GM21381 (cell line): ENCODE measurements at regions not wholly inside any gene's neighbourhood (a gene's known extent, or its start where the extent isn't known, plus 50 kb on each side); places are given as distances from the start of the nearest gene placed in this dataset.

Experiments used
- ATAC-seq: cut with Tn5 transposase; IDR thresholded peaks from one replicate; pipeline ENCODE4 v1.9.1; 2021; ENCODE audit warnings: mild to moderate bottlenecking, moderate library complexity; ENCODE audit not compliant: unreplicated experiment

DNA sequence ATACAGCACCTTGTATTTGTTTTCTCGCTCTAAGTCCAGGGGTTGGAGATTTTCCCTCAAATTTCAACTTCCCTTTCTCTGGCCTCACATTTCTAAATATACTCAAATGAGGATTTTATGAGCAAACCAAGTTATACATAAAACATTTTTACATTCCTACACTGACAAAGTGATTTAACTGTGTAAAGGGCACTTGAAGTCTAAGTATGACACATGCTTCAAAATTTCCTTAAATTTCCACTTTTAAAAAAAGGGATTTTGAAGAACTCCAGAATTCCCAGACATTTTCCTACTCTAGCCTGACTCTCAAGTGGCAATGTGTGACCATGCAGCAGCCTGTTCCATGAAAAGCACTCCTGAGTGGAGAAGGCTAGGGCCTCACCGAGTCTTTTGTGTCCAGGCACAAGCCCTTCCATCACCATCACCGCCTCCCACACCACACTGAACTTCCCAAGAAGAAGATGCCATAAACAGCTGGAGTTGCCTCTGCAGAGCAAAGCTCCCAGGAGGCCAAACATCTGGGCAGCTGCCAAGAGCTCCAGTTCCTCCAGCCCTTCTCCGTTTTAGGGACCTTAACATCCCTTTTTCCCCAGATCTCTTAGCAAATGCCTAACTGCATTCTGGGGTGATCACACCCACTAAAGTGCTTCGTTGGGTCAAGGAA is 68.9 kb downstream of the NCR2 start:
- ATAC-seq, result no peak

DNA sequence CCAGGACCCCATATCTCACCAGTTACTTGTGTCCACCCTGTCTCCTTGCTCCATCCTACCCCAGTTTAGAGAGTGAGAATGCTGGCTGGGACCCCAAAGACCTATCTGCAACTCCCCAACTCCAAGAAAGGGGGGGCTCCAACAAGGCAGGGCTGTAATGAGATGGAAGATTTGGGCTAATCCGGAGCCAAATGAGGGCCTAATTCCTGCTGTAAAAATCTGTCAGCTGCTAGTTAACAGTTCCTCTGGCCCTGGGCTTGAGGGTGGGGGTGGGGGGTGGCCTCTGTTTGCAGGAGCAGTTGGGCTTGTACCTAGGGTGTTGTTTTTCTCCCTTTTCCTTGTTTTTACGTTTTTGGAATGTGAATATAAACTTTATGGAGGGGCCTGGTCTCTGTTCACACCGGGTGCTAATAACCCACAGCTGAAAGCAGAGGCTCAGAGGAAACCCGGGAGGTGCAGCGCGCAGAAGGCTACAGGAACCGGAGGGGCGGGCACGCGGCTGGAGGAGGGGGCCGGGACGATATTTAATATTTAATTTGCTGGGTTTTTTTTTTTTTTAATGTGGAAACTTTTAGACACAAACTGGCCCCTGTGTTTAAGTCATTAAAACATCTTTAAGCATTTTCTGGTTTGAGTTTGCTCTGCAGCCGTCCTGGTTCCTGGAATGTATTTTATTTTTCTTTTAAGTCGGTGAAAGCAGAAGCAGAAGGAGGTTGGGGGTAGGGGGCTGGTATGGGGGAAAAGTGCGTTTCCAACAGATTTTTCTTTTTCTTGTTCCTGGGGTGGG is 70.7 kb downstream of the NCR2 start:
- ATAC-seq, result no peak

DNA sequence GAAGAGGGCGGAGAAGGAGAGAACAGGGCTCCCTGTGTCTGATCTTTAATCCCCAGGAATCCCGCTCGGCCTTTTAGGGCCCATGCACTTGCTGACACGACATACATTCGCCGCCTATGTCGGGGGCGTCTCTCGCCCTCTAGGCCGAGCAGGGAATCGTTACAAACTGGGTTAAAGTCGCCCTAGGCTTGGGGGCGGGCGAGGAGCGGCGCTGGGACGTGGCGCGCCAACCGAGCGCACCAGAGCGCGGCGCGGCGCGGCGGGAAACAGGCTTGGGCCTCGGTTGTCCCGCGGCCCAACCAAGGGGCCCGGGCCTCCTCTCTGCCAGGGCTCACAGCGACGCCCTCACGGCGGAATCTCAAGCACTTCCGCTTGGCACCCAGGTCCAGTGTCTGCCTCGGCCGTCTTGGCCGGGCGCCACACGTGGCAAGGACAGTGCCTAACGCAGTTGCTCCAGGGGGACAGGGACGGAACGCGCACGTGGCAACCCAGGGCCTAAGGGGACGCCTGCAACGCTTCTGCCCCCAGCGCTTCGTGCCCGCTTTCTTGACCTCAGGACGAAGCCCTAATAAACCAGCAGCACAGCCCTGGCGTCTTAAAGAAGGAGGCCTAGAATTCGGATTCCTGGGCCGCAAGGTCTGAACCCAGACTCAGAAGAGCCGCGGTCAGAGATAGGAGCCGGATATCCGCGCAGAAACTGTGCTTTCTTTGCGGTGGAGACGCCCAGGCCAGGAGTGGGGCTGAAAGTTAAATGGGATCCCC is 71.5 kb downstream of the NCR2 start:
- ATAC-seq, result no peak

DNA sequence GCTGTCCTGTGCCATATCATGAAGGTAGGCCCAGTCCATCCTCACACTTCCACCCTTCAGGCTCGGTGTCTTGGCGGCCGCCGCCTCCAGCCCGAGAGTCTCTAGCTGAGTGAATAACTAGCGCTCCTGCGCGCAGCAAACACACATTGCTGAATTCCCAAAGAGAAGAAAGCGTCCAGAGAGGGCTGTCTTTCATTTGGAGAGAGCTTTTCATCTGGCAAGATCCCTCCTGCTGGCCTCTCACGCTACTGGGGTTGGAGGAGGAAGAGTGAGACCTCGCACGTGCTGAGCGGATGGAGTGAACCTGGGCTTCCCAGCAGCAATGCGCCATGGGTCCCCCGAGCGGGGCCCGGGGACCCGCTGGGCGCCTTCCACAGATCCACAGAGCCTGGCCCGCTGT is 73.2 kb downstream of the NCR2 start:
- no peak for ATAC-seq

GRCh38 chr6:41408982-41409381 is 73.6 kb downstream of the NCR2 start:
- no peak for ATAC-seq

DNA sequence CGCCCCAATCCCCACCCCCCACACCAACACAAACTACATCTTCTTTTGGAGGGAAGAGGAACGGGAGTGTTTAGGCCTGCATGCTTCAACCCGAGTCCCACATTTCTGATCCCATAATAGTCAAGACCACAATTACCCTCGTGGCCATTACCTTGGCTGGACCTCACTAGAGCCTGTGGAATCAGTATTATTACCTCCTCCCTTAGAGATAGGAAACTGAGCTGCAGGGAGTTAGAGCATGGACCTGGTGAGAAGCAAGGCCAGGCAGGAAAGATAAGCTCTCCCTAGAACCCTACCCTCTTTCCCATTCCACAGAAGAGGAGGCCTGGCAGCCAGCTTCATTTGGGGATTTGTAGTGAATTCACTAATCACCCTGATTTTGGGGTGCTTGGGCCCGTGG is 74.1 kb downstream of the NCR2 start:
- no peak for ATAC-seq

DNA sequence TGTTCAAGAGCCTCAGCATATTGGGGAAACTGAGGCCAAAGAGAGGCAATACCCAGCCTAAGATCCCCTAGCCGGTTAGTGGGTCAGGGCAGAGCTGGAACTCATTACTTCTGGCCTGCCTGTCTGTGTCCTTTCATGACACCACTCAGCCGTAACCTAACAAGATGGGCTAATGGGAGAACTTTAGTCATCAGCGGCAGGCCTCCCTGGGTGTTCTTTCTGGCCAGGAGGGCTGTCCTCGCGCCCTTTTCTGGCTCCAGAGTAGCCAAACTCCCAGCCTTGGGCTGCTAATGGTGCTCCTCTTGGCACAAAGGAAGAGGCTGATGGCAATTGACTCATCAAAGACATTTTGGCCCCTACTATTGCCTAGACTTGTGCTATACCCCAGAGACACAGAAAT is 76.6 kb downstream of the NCR2 start:
- ATAC-seq, result no peak

DNA sequence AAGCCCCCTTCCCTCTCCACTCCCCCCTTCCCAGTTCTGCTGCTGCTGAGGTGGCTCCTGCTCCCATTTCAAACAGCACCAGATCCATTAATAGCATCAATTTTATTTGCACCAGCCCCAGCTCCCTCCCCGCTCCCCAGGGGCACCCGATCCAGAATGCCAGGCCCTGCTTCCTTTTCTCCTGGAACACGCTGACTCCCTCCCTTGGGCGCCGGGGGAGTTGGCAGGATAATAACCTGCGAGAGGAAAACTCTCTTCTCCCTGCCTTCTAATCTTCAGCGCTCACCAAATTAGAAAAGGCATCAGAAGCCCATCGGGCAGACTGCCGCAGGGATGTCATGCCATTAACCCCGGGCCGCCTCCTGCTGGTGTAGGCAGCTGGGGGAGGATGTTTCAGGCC is 77.8 kb downstream of the NCR2 start:
- ATAC-seq, result no peak

GRCh38 chr6:41416501-41416837 is 81.1 kb downstream of the NCR2 start:
- ATAC-seq, result no peak

DNA sequence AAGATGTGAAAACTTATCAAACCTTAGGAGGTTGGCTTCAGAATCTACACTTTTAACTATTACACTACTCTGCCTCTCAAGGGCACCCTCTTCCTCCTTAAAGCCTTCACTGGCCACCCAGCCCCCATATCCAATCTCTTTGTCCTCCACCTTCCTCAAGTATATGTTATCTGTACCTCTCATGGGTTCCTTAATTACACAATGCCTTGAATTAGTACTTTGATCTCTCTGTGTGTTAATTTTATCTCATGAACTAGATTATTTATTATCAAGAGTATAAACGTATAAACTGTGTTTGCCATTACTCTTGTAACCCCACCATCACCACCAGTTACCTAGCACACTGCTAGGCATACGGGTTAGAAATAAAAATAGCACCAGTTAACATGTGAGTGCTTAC is 83.3 kb downstream of the NCR2 start:
- no peak for ATAC-seq

DNA sequence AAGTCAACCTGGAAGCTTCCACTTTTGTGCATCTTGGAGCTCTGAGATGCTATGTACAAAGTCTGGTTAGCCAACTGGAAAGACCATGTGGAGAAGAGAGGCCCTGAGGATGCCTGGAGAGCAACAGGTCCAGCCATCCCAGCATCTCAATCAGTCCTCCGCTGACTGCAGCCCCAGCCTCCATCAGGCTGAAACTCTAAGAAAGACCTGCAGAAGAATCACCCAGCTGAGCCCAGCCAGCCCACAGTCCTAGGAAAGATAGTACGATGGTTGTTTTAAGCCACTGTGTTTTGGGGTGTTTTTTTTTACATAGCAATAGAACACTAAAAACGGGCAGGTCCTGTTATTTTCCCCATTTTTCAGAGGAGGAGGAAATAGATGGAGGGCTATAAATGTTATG is 84.0 kb downstream of the NCR2 start:
- ATAC-seq, result no peak

- ATAC-seq, result no peak
Measured at GRCh38 chr6:41420186-41420585, 84.8 kb downstream of the NCR2 start.

DNA sequence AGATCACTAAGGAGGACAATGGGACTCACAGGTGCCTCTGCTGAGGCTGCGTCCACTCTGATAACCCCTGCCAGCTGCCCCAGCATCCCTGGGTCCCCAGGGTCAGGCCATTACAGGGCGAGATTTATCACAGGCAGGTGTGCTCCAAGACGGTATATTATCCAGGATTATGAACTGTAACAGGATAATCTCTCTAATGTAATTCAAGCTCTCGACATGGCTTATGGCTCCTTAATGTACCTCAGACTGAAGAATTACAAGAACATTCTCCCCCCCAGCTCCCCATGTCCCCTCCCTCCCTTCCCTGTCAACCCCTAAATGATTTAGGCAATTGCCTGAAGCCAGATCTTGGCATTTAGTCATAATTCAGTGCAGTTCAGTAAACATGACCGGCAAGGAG is 86.8 kb downstream of the NCR2 start:
- no peak for ATAC-seq

- no peak for ATAC-seq
Measured at GRCh38 chr6:41423002-41423401, 87.6 kb downstream of the NCR2 start.

DNA sequence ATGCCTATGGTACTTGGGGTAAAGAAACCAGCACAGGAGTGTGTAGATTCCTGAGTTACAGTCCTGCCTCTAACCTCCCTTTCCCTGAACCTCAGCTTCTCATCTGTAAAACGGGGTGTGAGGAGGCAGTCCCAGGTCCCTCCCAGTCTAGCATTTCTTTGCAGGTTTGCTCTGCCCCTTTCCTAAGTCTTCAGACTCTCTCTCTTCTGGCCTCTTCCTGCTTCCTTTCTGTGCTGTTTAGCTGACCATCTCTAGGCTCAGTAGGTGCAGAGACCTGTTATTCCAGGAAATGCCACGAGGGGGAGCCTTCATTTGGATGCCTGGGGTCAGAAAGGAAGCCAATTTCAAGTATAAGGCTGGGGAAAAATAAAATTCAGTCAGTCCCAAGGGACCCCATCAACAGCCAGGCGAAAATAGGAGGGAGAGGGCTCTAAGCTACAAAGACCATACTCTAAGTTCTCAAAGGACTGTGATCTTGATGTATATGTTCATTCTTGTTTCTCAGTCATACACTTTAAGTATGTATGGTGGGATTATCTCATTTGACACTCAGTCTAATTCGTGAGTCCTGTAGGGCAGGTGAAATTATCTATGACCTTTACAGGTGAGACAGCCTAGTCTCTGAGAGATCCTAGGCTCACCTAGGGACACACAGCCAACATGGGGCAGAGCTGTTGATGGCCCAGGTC is 89.1 kb downstream of the NCR2 start:
- peak; percentile 54 for ATAC-seq

DNA sequence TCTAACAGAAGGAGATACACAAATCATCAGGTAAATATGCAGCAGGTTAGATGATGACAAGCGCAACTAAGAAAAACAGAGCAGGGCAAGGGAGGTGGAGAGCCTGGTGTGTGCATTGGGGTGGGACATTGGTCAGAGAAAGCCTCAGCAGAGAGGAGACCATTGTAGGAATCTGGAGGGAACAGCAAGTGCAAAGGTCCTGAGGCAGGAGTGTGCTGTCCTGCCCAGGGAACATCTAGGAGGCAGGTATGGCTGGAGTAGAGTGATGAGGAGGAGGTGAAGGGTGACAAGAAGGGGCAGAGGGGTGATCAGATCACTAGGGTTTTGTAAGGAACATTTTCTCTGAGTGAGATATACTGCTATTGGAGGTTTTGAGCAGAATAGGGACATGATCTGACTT is 90.1 kb downstream of the NCR2 start:
- ATAC-seq, result no peak

GRCh38 chr6:41426438-41426851 is 91.0 kb downstream of the NCR2 start:
- no peak for ATAC-seq

DNA sequence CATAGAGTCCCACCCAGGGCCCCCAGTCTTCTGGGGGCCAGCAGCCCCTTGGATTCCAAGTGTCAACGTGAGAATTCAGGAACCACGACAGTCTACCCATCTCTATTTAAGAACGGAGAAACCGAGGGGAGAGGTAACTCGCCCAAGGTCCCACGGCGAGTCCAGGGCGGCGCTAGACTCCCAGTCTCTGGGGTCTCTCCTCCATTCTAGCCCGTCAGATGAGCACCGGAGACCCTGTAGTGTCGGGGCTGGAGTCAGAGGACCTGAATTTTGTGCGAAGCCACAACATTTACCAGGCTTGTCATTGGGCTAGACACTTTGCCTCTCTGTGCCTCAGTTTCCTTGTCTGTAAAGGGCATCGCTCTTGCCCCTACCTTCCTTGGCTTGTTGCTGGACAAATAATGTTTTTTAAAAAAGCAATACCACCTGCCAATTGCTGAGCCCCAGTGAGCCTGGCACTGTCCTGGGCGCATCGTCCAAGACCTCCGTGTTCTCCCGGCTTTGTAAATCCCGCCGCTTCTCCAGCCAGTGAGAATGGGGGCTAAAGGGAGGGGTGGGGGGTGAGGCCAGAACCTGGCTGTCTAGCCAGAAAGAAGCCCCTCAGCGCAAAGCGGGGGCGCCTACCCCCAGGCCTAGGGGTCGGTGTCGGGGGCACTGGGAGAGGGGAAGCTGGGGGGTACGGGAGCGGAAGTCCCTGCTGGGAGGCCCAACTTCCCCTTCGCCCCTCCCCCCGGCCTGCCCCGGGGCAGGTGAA is 91.7 kb downstream of the NCR2 start:
- ATAC-seq, result no peak

DNA sequence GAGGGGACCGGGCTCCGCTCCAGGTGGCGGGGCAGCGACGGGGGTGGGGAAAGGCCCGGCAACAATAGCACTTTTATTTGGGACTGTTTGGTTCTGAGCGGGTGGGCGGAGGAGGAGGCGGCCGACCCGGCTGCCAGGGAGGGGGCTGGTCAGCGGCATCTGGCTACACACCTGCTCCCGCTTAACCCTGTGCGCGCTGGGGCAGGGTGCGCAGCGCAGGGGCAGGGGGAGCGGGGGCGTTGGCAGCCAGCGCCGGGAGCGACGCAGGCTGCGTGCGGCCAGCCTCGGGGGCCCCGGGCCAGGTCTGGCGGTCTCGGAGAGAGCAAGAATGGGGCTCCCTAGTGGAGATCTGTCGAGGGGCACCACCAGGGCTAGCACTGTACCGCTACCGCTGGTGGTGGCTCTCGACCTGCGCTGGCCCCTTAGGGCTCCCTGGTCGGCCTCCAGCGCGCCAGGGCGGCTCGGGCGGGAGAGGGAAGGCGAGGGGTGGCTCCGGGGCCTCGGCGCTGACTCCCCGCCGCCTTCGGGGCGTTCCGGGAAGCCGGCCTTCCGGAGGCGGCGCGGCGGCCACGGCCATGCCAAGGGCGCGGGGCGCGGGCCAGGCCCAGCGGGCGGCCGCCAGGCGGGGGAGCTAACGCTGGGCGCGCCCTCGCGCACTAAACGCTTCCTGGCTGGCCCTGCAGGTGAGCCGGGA is 92.4 kb downstream of the NCR2 start:
- ATAC-seq, result no peak

DNA sequence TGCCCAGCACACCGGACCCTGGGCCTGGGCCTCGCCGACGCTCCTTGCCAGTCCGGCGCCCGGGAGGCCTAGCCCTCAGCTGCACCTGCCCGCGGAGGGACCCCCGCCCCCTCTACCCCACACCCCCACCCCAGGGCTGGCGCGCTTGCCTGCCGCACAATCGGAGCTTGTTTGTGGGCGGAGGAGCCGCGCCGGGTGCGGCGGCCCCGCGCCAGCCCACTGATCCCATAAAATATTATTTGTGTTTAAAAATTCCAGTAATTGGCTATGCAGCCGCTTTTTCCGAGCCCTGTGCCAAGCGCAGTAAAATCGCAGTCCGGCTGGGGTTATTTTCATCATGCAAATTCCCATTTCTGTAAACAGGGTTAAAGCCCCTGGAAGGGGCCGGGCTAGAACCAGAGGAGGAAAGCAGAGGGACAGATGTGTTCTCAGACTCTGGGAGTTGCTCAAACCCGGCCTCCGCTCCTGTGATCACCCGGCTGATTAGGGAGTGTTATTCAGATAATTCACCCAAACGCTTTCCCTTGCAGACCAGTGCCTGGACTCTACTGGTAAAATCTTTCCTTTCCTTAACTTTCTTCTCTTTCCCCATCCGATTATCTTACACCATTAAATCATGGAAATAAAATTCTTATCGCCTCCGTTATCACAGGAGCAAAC is 93.1 kb downstream of the NCR2 start:
- ATAC-seq, result no peak
